Mesenchymal stem cell (in vitro differentiated cells and primary cell): ENCODE measurements at regions not wholly inside any gene's neighbourhood (a gene's known extent, or its start where the extent isn't known, plus 50 kb on each side); places are given as distances from the start of the nearest gene placed in this dataset.
A peak's percentile ranks its signal among the peaks of the same experiment; 100 is the strongest.
"Not testable (repeated sequence)": the region's sequence is repeated elsewhere in the genome, so short reads cannot be mapped to it uniquely, and the experiment has no call there.

Experiments used
- DNase-seq: peaks from one replicate; pipeline ENCODE4 v3.0.0-alpha.2; 2013
- H2AFZ ChIP-seq: one replicate; pipeline ENCODE4 v1.6.1; 2013; ENCODE audit warnings: low read depth, mild to moderate bottlenecking, control low read depth, inconsistent platforms, low read length, moderate library complexity
- H2AK5ac ChIP-seq: 2 replicates; pipeline ENCODE4 v1.6.1; 2013; ENCODE audit warnings: low read length, moderate library complexity, mild to moderate bottlenecking, inconsistent platforms; ENCODE audit not compliant: severe bottlenecking
- H2BK120ac ChIP-seq: one replicate; pipeline ENCODE4 v1.6.1; 2013; ENCODE audit warnings: low read depth, mild to moderate bottlenecking, inconsistent platforms, low read length, moderate library complexity
- H2BK12ac ChIP-seq, 2 experiments: one replicate each; pipeline ENCODE4 v1.6.1; 2013; ENCODE audit warnings: inconsistent platforms in 2 of 2, low read length in 2 of 2, mild to moderate bottlenecking in 2 of 2, moderate library complexity in 2 of 2, control low read depth in 1 of 2
- H2BK15ac ChIP-seq: one replicate; pipeline ENCODE4 v1.6.1; 2013; ENCODE audit warnings: mild to moderate bottlenecking, low read depth, inconsistent platforms; ENCODE audit not compliant: poor library complexity, severe bottlenecking
- H2BK5ac ChIP-seq: 2 replicates; pipeline ENCODE4 v1.6.1; 2013; ENCODE audit warnings: low read depth, mild to moderate bottlenecking, low read length, control low read depth, inconsistent platforms; ENCODE audit not compliant: poor library complexity, severe bottlenecking
- H3K14ac ChIP-seq, 2 experiments: one replicate each; pipeline ENCODE4 v1.6.1; 2013; ENCODE audit warnings: inconsistent platforms in 2 of 2, low read length in 2 of 2, control low read depth in 1 of 2, mild to moderate bottlenecking in 1 of 2, moderate library complexity in 1 of 2
- H3K18ac ChIP-seq, 2 experiments: one replicate each; pipeline ENCODE4 v1.6.1; 2013; ENCODE audit warnings: inconsistent platforms in 2 of 2, low read length in 2 of 2, control low read depth in 1 of 2, low read depth in 1 of 2, mild to moderate bottlenecking in 1 of 2
- H3K23ac ChIP-seq, 2 experiments: one replicate each; pipeline ENCODE4 v1.6.1; 2013; ENCODE audit warnings: inconsistent platforms in 2 of 2, low read length in 2 of 2, mild to moderate bottlenecking in 2 of 2, moderate library complexity in 2 of 2, control low read depth in 1 of 2
- H3K27ac ChIP-seq: 2 replicates; pipeline ENCODE4 v1.5.1; 2013; ENCODE audit warnings: mild to moderate bottlenecking, moderate library complexity, low read length, control low read depth, inconsistent platforms; ENCODE audit not compliant: poor library complexity, severe bottlenecking
- H3K27me3 ChIP-seq, 2 experiments: 2 replicates each; pipeline versions ENCODE4 v1.6.1 to v1.7.0; 2013; ENCODE audit warnings: low read length in 2 of 2, mild to moderate bottlenecking in 2 of 2, moderate library complexity in 2 of 2, control low read depth in 1 of 2, inconsistent platforms in 1 of 2; ENCODE audit not compliant: control insufficient read depth in 1 of 2, insufficient read depth in 1 of 2
- H3K36me3 ChIP-seq, 2 experiments: 2 replicates each; pipeline versions ENCODE4 v1.6.1 to v1.7.0; 2013; ENCODE audit warnings: low read length in 2 of 2, control low read depth in 1 of 2, inconsistent platforms in 1 of 2, low read depth in 1 of 2, mild to moderate bottlenecking in 1 of 2; ENCODE audit not compliant: insufficient read depth in 2 of 2, control insufficient read depth in 1 of 2
- H3K4ac ChIP-seq, 2 experiments: one replicate each; pipeline ENCODE4 v1.6.1; 2013; ENCODE audit warnings: inconsistent platforms in 2 of 2, low read length in 2 of 2, mild to moderate bottlenecking in 2 of 2, moderate library complexity in 2 of 2, control low read depth in 1 of 2, low read depth in 1 of 2
- H3K4me1 ChIP-seq: 2 replicates; pipeline ENCODE4 v1.6.1; 2013; ENCODE audit warnings: low read depth, low read length, control low read depth; ENCODE audit not compliant: control insufficient read depth, insufficient read depth
- H3K4me2 ChIP-seq: 2 replicates; pipeline ENCODE4 v1.6.1; 2013; ENCODE audit warnings: low read length, mild to moderate bottlenecking, inconsistent platforms; ENCODE audit not compliant: poor library complexity, severe bottlenecking
- H3K4me3 ChIP-seq, 2 experiments: 2 replicates each; pipeline versions ENCODE4 v1.5.1 to v1.7.0; 2013; ENCODE audit warnings: low read length in 2 of 2, mild to moderate bottlenecking in 2 of 2, control low read depth in 1 of 2, low read depth in 1 of 2; ENCODE audit not compliant: insufficient read depth in 1 of 2
- H3K79me1 ChIP-seq: replicated peaks from 2 replicates; pipeline ENCODE4 v1.6.1; 2013; ENCODE audit warnings: mild to moderate bottlenecking, control low read depth, low read length, inconsistent platforms; ENCODE audit not compliant: poor library complexity, severe bottlenecking
- H3K9ac ChIP-seq: 2 replicates; pipeline ENCODE4 v1.7.0; 2013; ENCODE audit warnings: mild to moderate bottlenecking, low read length, moderate library complexity
- H3K9me3 ChIP-seq: 2 replicates; pipeline ENCODE4 v1.7.0; 2013; ENCODE audit warnings: mild to moderate bottlenecking, low read length; ENCODE audit not compliant: control insufficient read depth
- H4K8ac ChIP-seq: one replicate; pipeline ENCODE4 v1.6.1; 2013; ENCODE audit warnings: inconsistent platforms, mild to moderate bottlenecking, low read length, moderate library complexity
- H4K91ac ChIP-seq: one replicate; pipeline ENCODE4 v1.6.1; 2013; ENCODE audit warnings: mild to moderate bottlenecking, low read length, inconsistent platforms
- WGBS: methylation state at CpG from one replicate; pipeline ENCODE4 v1.1.7; 2013; ENCODE audit warnings: mixed read lengths; 5-methylcytosine and 5-hydroxymethylcytosine counted together

DNA sequence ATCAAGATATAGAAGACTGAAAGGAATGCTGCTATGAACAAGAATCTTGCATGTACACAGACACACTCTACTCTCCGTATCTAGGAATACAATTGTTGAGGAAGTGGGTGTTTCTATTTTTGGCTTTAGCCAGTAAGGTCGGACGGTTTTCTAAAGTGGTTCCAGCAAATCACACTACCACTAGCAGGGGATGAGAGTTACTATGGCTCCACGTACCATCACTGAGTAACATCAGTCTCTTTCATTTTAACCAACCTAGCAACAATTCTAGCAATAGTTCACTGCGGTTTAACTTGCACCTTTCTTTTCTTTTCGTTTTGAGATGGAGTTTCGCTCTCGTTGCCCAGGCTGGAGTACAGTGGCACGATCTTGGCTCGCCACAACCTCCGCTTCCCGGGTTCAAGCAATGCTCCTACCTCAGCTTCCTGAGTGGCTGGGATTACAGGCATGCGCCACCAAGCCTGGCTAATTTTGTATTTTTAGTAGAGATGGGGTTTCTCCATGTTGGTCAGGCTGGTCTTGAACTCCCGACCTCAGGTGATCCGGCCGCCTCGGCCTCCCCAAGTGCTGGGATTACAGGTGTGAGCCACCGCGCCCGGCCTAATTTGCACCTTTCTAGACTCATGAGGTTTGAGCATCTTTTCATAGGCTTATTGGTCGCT is 103.2 kb upstream of the ZNF746 start:
- H3K14ac ChIP-seq, H3K4me1 ChIP-seq, H3K27me3 ChIP-seq, H2BK12ac ChIP-seq, DNase-seq, H4K8ac ChIP-seq, H2BK5ac ChIP-seq, H2BK15ac ChIP-seq, H2BK120ac ChIP-seq, H2AFZ ChIP-seq, H3K4me2 ChIP-seq, H4K91ac ChIP-seq, H3K23ac ChIP-seq, H3K4me3 ChIP-seq, H3K9ac ChIP-seq, H2AK5ac ChIP-seq, H3K9me3 ChIP-seq, H3K27ac ChIP-seq, H3K4ac ChIP-seq, H3K18ac ChIP-seq: not testable (repeated sequence)
- H3K79me1 ChIP-seq = peaks cover 46% of the 10 kb centered on the region
- peaks cover 52 to 77% of the 10 kb centered on the region in 2 experiments for H3K36me3 ChIP-seq
- 96% methylated on average over 19 of the region's 21 CpGs for WGBS

DNA sequence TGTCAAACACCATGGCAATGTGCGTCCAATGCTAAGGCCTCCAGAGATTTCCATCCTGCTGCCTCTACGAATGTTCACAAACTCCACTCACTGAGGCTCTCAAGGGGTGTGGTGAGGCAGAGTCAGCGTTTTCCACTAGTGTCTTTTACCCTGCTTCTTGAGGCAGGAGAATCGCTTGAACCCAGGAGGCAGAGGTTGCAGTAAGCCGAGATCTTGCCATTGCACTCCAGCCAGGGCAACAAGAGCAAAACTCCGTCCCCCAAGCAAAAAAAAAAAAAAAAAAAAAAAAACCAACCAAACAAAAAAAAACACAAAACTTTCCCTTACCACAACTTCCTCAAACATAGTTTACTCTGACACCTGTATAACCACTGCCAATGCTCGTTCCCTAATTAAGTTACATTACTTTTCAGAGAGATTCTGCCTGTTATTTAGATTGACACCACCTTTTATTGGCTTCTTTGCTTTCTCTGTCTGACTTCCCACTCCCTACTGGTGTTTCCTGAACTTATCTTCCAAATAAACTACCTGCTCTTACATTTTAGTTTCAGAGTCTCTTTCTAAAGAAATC is 102.1 kb upstream of the ZNF746 start:
- Histone ChIP-seq H2BK15ac (no peak overlapping the region), H3K4ac (no peak overlapping the region), H2BK5ac (no peak overlapping the region), H3K18ac (no peak overlapping the region), H2AFZ (no peak overlapping the region), H4K91ac (peak overlapping the region; percentile 39), H3K9me3 (no peaks in the 10 kb centered on the region), H2AK5ac (no peak overlapping the region), H2BK120ac (no peak overlapping the region), H3K23ac (no peak overlapping the region), H3K79me1 (peaks cover 49% of the 10 kb centered on the region), H4K8ac (no peak overlapping the region), H3K4me1 (no peaks in the 10 kb centered on the region), H3K9ac (no peak overlapping the region), H3K36me3 (peaks cover 53 to 79% of the 10 kb centered on the region in 2 experiments), H3K27me3 (no peaks in the 10 kb centered on the region), H3K14ac (no peak overlapping the region), H3K27ac (no peak overlapping the region), H3K4me3 (no peak overlapping the region), H3K4me2 (no peak overlapping the region), H2BK12ac (no peak overlapping the region)
- DNase-seq = no peak
- WGBS = 96% methylated on average over 7 of the region's 7 CpGs

DNA sequence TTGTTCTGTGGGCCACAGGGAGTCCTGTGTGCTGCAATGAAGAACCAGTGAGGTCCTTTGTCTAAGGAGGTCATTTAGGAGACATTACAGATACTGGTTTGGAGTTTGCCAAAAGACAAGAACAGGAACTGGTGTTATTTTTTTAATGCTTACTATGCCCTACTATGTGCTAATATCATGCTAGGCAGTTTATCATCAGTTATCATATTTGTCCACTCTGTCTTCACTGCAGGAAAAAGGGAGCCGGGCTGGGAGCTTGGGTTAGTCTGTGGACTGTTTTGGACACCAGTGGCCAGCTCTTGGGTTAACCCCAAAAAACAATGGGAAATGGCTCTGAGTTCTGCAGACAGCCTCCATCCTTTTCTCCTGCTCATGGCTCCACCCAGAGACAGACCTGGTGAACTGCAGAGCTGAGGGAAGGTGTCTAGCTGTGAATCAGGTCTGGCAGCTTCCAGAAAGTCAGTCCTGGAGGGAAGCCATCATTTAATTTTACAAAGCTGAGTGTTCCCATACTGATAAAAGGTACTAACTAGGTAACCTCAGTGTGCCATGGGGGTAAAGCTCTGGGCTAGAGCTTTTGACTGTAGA is 101.2 kb upstream of the ZNF746 start:
- Histone ChIP-seq H3K36me3 (peaks cover 56 to 75% of the 10 kb centered on the region in 2 experiments), H4K91ac (no peak overlapping the region), H3K14ac (no peak overlapping the region), H3K27me3 (no peaks in the 10 kb centered on the region), H3K27ac (no peak overlapping the region), H2AFZ (no peak overlapping the region), H3K9me3 (no peaks in the 10 kb centered on the region), H3K9ac (no peak overlapping the region), H3K4me2 (no peak overlapping the region), H3K4me1 (no peaks in the 10 kb centered on the region), H3K4ac (no peak overlapping the region), H3K4me3 (no peak overlapping the region), H2BK5ac (no peak overlapping the region), H3K79me1 (peaks cover 46% of the 10 kb centered on the region), H2BK120ac (no peak overlapping the region), H2AK5ac (no peak overlapping the region), H2BK15ac (no peak overlapping the region), H4K8ac (no peak overlapping the region), H3K23ac (no peak overlapping the region), H3K18ac (no peak overlapping the region), H2BK12ac (no peak overlapping the region)
- DNase-seq = peak; percentile 28
- 100% methylated on average over 1 of the region's 1 CpG for WGBS

DNA sequence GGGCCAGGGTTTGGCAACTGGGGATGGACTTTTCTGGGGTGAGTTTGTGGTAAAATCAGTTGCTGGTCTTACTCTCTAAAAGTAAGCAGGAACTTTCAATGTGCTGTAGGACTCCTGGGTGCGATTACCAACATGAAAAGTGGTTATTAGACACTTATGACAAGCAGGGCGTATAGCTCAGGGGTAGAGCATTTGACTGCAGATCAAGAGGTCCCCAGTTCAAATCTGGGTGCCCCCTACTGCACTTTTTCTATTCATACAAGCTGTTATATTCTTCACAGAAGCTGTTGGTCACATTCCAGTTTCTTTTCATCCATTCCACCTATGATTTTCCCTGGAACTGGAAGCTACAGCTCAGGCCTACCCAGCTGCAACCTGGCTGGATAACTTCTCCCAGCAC is 100.2 kb upstream of the ZNF746 start:
- not testable (repeated sequence) for H2AFZ ChIP-seq, H3K14ac ChIP-seq, DNase-seq

More for the DNA sequence above, 100.2 kb upstream of the ZNF746 start:
- not testable (repeated sequence) for H2BK120ac ChIP-seq, H3K18ac ChIP-seq, H3K27ac ChIP-seq, H3K9ac ChIP-seq, H3K27me3 ChIP-seq, H3K4ac ChIP-seq, H3K4me1 ChIP-seq, H3K9me3 ChIP-seq, H4K8ac ChIP-seq, H3K4me2 ChIP-seq, H3K4me3 ChIP-seq, H2BK12ac ChIP-seq, H3K23ac ChIP-seq, H2AK5ac ChIP-seq, H4K91ac ChIP-seq, H2BK5ac ChIP-seq, H2BK15ac ChIP-seq
- WGBS = 94% methylated on average over 2 of the region's 2 CpGs
- Histone ChIP-seq H3K79me1 (peaks cover 46% of the 10 kb centered on the region), H3K36me3 (peaks cover 58 to 76% of the 10 kb centered on the region in 2 experiments)
